PC-9 (cell line): ENCODE measurements at regions not wholly inside any gene's neighbourhood (a gene's known extent, or its start where the extent isn't known, plus 50 kb on each side); places are given as distances from the start of the nearest gene placed in this dataset.

Experiments used
- BruUV-seq: library from RNA; stranded (reverse); fragments of 400-500 nt; replicated peaks from 2 replicates; lab custom pipeline; 2021; lab: Mats Ljungman, UMichigan
- CTCF ChIA-PET: fragments of 300-600 bp; sonication (Branson Sonifier 250); formaldehyde crosslinking; loops from one replicate; lab custom pipeline; 2022; ENCODE audit warnings: antibody characterized with exemption; lab: Charles Lee
- POLR2A ChIA-PET: fragments of 300-600 bp; sonication (Branson Sonifier 250); formaldehyde crosslinking; loops from one replicate; lab custom pipeline; 2022; ENCODE audit warnings: antibody characterized with exemption; ENCODE audit not compliant: unreplicated experiment; lab: Charles Lee
- DNase-seq, 2 experiments: peaks; one replicate each; pipeline versions ENCODE4 v3.0.0 to v3.0.0-alpha.2; 2015 to 2022; ENCODE audit warnings: mixed read lengths in 1 of 2
- H2AFZ ChIP-seq: fragments of 200-600 bp; sonication (generic); 2 replicates; pipeline ENCODE4 v1.8.1; 2017; ENCODE audit warnings: antibody characterized with exemption
- H3F3A ChIP-seq: fragments of 200-600 bp; sonication (generic); 2 replicates; pipeline ENCODE4 v1.8.1; 2017; ENCODE audit warnings: antibody characterized with exemption, mild to moderate bottlenecking, low read depth; ENCODE audit not compliant: insufficient read depth
- H3K27ac ChIP-seq: fragments of 200-600 bp; sonication (generic); 2 replicates; pipeline ENCODE4 v1.6.1; 2016; ENCODE audit warnings: mixed run types
- H3K27me3 ChIP-seq: fragments of 200-600 bp; sonication (generic); 2 replicates; pipeline ENCODE4 v1.6.1; 2016; ENCODE audit warnings: low read depth, mixed run types; ENCODE audit not compliant: insufficient read depth
- H3K36me3 ChIP-seq: fragments of 200-600 bp; sonication (generic); 2 replicates; pipeline ENCODE4 v1.6.1; 2016; ENCODE audit warnings: low read depth, mixed run types
- H3K4me1 ChIP-seq: fragments of 200-600 bp; sonication (generic); replicated peaks from 2 replicates; pipeline ENCODE4 v1.6.1; 2016; ENCODE audit warnings: mixed run types; ENCODE audit not compliant: insufficient read depth
- H3K4me2 ChIP-seq: fragments of 200-600 bp; sonication (generic); 2 replicates; pipeline ENCODE4 v1.6.1; 2017; ENCODE audit warnings: mixed run types
- H3K4me3 ChIP-seq: fragments of 200-600 bp; sonication (generic); 2 replicates; pipeline ENCODE4 v1.6.1; 2016; ENCODE audit warnings: mixed run types
- H3K79me2 ChIP-seq: fragments of 200-600 bp; sonication (generic); 2 replicates; pipeline ENCODE4 v1.6.1; 2017; ENCODE audit warnings: low read depth, mixed run types
- H3K9me2 ChIP-seq: fragments of 200-600 bp; sonication (generic); 2 replicates; pipeline ENCODE4 v1.8.1; 2017; ENCODE audit warnings: mild to moderate bottlenecking; ENCODE audit not compliant: insufficient read depth
- H3K9me3 ChIP-seq: fragments of 200-600 bp; sonication (generic); 2 replicates; pipeline ENCODE4 v1.8.1; 2016; ENCODE audit warnings: low read depth; ENCODE audit not compliant: insufficient read depth
- H4K20me1 ChIP-seq: fragments of 200-600 bp; sonication (generic); 2 replicates; pipeline ENCODE4 v1.8.1; 2017; ENCODE audit not compliant: insufficient read depth
- EZH2 ChIP-seq: fragments of 200-600 bp; sonication (generic); IDR thresholded peaks from 2 replicates; pipeline ENCODE4 v1.8.0; 2017; ENCODE audit warnings: antibody characterized with exemption, low read depth
- intact Hi-C: fragments of 100-400 bp; cut with micrococcal nuclease; formaldehyde crosslinking; loops from one replicate; pipeline ENCODE4 v1.10.0; 2022; ENCODE audit not compliant: unreplicated experiment
- TF ChIP-seq, protein P1 (sequence below): fragments of 200-600 bp; sonication (generic); conservative IDR thresholded peaks from 2 replicates; pipeline ENCODE4 v1.6.1; 2017; ENCODE audit warnings: mixed run types, antibody characterized with exemption, mild to moderate bottlenecking, moderate library complexity

DNA sequence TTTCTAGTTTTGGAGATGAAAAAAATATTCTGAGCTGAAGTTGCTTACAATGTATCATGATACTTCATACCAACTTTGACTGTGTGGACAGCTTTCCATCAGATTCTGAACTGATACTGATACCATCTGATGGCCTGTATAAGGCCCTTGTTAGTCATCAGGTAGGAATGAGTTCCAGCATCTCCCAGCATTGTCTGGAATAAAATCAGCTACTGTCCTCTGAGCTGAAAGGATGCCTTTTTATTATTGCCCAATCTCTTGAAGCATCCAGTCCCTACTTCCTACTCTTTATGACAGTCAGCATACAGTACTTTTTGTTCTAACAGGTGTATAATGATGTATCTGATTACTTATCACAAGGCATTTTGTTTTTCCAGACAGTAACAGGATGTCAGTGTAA, 70.6 kb upstream of the EYA4 start:
- Histone ChIP-seq H4K20me1 (no peaks in the 10 kb centered on the region), H3K9me3 (0 out of 2 replicates have a peak, but pooled peaks cover 6% of the 10 kb centered on the region), H3K79me2 (no peaks in the 10 kb centered on the region), H3F3A (no peaks in the 10 kb centered on the region), H3K36me3 (no peaks in the 10 kb centered on the region), H3K27me3 (no peaks in the 10 kb centered on the region), H3K4me2 (no peak overlapping the region), H3K4me3 (no peak overlapping the region), H2AFZ (no peak overlapping the region), H3K4me1 (no peaks in the 10 kb centered on the region; the same call in 1 of the 2 replicates), H3K9me2 (no peaks in the 10 kb centered on the region), H3K27ac (no peak overlapping the region)
- no TSS peak for BruUV-seq
- ChIA-PET POLR2A (no interaction called here), CTCF (interaction anchor here (1.1 kb wide), 1 partner anchor 891 kb away, joined by 3 read pairs; no protein-coding TSS in a partner anchor)
- intact Hi-C loops = no loop called here
- DNase-seq = no peak
- TF ChIP-seq, protein P1, sequence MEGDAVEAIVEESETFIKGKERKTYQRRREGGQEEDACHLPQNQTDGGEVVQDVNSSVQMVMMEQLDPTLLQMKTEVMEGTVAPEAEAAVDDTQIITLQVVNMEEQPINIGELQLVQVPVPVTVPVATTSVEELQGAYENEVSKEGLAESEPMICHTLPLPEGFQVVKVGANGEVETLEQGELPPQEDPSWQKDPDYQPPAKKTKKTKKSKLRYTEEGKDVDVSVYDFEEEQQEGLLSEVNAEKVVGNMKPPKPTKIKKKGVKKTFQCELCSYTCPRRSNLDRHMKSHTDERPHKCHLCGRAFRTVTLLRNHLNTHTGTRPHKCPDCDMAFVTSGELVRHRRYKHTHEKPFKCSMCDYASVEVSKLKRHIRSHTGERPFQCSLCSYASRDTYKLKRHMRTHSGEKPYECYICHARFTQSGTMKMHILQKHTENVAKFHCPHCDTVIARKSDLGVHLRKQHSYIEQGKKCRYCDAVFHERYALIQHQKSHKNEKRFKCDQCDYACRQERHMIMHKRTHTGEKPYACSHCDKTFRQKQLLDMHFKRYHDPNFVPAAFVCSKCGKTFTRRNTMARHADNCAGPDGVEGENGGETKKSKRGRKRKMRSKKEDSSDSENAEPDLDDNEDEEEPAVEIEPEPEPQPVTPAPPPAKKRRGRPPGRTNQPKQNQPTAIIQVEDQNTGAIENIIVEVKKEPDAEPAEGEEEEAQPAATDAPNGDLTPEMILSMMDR = no peak
- no peak for TF ChIP-seq EZH2

DNA sequence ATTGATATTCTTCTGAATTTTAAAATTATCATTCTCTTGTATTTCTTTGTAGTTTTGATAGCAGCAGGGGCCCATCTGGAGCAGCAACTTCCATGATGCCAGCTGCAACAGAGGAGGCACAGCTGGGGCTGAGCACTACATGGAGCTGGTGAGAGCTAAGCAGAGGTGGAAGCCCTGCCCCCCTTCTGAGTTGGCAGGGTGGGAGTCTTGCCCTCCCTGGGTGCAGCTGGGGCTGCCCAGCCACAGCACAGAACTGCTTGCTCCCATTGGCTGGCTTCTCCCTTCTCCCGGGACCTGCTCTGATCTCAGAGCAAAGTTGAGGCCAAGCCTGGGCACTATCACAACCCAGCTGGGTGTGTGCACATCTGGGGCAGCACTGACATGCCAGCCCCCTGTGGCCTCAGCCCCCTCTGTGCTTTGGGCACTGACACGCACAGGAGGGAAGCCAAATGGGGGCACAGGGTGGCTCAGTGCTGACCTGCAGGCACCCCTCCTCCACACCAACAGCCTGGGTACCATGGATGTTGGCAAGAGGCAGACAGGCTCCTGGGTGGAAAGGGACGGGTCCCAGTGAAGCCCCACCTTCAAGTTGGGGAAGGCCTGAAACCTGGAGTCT, 69.1 kb upstream of the EYA4 start:
- ChIA-PET POLR2A (no interaction called here), CTCF (no interaction called here)
- H3K27ac ChIP-seq = no peak overlapping the region
- intact Hi-C loops = no loop called here
- TF ChIP-seq, protein P1 = no peak
- TF ChIP-seq EZH2 = no peak
- H3K4me2 ChIP-seq = no peak overlapping the region
- H3K4me3 ChIP-seq = no peak overlapping the region
- H3K9me3 ChIP-seq = 0 out of 2 replicates have a peak, but pooled peaks cover 6% of the 10 kb centered on the region
- H4K20me1 ChIP-seq = no peaks in the 10 kb centered on the region
- no peaks in the 10 kb centered on the region for H3K79me2 ChIP-seq
- no peaks in the 10 kb centered on the region for H3F3A ChIP-seq
- no TSS peak for BruUV-seq
- no peaks in the 10 kb centered on the region for H3K27me3 ChIP-seq
- no peaks in the 10 kb centered on the region; the same call in 1 of the 2 replicates for H3K4me1 ChIP-seq
- no peaks in the 10 kb centered on the region for H3K36me3 ChIP-seq
- H3K9me2 ChIP-seq = no peaks in the 10 kb centered on the region
- DNase-seq = no peak
- no peak overlapping the region for H2AFZ ChIP-seq

DNA sequence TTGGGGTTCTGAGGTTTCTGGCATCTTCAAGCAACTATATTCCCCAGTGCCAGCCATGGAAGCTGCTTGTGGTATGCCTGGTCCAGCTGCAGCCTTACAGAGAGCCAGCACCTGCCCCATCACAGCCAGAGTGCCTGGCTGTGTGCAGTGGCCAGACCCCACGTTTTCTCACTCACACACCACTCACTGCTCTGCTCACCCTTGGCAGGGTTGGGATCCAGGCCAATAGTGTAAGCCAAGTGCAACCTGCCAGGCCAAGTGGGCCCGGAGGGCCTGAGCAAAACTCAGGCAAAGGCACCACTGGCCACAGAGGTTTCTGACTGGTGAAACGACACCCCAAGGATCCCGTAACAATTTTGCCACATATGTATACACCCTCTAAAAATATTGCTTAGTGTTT, 67.9 kb upstream of the EYA4 start:
- ChIA-PET POLR2A (no interaction called here), CTCF (no interaction called here)
- no peaks in the 10 kb centered on the region for H3K27me3 ChIP-seq
- H3F3A ChIP-seq = no peaks in the 10 kb centered on the region
- no peak overlapping the region for H2AFZ ChIP-seq
- no peak for DNase-seq
- BruUV-seq = no TSS peak
- no peak overlapping the region for H3K4me2 ChIP-seq
- intact Hi-C loops = no loop called here
- H3K4me3 ChIP-seq = no peak overlapping the region
- no peaks in the 10 kb centered on the region for H3K9me2 ChIP-seq
- 0 out of 2 replicates have a peak, but pooled peaks cover 6% of the 10 kb centered on the region for H3K9me3 ChIP-seq
- H3K4me1 ChIP-seq = no peaks in the 10 kb centered on the region; the same call in 1 of the 2 replicates
- no peak overlapping the region for H3K27ac ChIP-seq
- no peaks in the 10 kb centered on the region for H3K36me3 ChIP-seq
- no peaks in the 10 kb centered on the region for H3K79me2 ChIP-seq
- TF ChIP-seq EZH2 = no peak
- TF ChIP-seq, protein P1 = no peak
- no peaks in the 10 kb centered on the region for H4K20me1 ChIP-seq
